ENCODE measurements at regions not wholly inside any gene's neighbourhood (a gene's known extent, or its start where the extent isn't known, plus 50 kb on each side); places are given as distances from the start of the nearest gene placed in this dataset.

DNA sequence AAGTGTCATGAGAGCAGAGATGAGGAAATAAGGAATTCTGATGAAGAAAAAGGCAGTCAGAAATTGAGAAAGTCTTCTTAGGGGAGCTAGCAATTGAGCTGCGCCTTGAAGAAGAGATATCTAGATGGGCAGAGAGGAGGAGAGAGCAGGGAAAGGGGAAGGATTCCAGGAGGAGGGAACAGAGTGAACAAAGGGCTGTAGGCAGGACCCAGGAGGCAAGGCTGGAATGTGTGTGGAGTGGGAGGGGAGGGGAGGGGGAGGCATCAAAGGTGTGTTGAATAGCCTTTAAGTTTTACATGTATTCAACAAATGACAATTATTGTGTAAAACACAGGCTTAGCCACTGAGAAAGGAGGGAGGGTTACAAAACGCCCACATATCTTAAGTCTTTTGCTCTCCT is 164.5 kb downstream of the TDRD15 start:
- no peak for DNase-seq

DNA sequence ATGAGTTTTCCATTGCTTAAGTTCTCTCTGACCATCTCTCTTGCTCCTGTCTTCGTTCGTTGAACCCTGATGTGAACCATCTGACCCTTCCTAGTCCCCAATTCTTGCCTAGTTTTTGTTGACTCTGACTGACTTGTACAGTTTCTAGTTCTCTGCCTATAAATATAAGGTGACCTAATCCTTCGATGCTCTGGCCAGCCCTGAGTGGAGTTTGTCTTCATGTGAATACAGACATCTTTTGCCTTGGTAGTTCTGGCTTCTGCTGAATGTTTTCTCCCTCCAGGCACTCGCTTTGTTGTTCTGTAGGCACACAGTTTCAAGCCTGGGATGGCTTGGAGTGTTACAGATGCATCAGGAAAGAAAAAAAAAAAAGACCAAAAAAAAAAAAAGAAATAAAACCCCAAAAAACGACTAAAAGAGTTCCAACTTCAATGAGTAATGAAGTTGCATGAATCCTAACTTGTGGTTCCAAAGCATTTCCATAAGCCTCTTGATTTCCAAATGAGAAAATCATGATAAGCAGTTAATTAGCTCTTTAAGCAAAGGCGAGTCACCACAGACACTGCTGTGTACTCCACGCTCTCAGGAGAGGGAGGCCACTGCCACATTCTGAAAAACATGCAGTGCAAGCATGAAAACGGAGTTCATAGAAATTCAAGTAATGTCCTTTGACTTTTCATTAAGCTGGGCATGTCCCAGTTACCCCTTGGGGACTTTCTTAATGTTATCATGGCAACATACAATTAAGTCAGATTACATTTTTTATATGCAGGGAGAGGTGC is 165.2 kb downstream of the TDRD15 start:
- DNase-seq, result no peak

DNA sequence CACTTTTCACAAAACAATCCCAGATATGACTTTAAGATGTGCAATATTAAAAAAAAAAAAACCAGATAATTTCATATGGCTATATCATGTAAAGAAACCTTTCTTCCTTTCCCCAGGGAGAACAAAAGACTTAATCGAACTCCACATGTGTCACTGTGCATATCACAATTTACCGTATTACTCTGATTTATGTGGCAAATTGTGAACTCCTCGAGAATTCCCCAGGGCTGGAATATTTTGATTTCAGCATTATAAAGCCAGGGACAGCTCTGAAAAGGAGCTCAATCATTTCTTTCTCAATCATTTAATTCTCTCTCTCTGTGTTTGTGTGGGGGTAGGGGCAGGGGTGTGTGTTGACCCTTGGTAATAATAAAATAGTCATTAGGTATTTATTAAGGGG is 165.8 kb downstream of the TDRD15 start:
- no peak for DNase-seq

DNA sequence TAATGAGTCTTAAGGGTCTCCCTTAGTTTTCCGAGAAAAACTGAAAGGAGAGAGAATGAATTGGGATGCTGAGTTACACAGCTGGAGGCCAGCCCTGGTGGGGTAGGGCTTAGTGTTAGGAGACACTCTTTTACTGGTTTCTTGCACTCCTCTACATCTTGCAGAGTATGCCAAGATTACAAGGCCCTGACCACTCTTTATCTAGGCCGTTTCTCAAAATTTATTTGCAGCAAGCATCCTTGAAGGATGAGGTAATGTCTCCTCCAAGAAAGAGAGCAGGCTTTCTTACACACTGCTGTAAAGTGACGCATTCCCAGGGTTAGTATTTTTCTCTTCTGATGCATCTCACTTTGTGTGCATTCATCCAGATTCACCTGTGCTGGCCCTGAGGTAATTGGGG is 166.2 kb downstream of the TDRD15 start:
- no peak for DNase-seq

DNA sequence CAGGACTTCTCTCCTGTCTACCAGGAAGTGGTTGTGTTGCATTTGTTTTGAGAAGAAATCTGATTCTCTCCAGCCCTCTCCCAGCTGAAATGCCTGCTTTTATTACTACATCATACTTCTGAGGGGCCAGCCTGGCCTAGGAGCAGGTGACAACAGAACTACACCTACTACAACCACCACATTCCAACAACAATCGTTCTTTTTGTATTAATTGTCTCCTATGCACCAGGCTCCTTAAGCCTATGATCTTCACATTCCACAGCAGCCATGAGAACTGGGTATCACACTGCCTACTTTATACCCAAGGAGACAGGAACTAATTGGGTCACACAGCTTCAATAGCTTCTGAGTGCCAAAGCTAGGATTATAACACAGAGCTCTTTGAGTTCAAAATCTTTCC is 167.7 kb downstream of the TDRD15 start:
- no peak for DNase-seq

DNA sequence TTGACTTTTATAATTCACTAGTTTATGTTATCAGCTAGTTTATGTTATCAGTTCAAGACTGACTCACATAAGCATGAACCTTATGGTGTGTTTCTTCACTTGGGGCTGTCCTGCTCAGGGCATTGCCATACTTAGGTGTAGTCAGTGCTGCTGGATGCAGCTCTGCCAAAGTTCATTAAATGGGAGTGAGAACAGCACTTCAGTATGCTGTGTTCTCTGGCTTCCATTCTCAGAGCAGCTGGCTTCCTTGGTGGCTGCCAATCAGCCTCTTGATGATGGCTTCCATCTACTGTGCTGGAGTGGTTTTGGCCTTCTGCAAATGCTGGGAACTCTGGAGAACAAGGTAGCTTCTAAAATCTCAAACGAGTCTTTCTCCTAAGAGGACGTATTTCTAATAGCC is 170.7 kb downstream of the TDRD15 start:
- no peak for DNase-seq

DNA sequence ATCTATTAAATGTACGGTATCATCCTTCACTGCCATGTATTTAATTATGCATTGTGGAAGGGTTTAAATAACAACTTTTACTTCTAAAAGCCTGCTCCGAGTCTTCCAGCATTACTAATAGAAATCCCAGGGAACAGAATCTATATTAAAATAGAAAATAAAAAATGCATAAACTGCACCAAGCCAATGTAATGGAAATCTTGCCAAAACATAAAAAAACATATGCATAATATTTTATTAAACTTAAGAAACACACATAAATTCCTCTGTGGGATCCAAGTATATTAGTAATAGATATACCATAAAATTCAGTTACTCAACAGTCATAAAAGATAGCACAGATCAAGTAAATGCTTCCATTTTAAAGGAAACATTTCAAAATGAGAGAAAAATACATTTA is 175.6 kb downstream of the TDRD15 start:
- DNase-seq, result no peak

DNA sequence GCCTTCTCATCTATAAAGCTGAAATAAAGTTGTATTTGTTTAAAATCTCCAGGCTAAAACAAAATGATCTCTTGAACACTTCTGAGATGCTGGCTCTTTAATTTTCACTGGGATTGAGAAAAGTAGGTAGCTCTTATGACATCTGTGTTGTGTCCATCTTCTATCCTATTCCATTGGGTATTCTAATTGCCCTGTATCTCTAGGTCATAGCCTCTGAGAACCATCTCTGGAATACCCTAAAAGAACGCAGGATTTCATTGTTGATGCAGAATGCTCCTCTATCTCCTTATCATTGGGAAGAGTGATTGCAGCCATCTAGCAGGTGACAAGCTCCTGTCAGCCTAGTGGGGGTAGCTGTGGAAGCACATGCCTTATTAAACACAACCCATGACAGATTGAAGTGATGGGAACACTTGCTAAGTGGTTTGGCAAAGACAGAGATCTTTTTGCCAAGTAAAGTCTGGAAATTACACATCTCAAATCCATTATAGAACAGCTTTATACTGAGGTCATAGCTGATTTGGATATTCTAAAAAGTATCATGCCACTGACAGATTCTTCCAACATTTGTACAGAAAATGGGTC is 178.2 kb downstream of the TDRD15 start:
- DNase-seq, result no peak

DNA sequence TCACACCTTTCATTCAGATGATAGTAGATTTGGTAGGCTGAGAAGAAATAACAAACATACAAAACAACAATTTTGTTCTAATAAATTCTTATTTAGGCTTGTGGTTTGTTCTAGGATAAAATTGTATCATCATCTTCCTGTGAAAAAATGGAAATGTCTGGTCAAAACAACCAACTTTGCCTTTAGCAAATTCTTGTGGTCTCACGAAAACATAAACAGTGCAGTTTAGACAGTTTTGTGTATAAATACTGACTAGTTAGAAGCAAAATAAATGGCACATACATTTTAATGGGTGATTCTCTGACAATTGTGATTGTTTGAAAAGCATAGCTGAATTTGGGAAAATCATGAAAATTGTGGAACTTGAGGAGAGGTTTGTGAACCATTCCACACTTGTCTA is 180.1 kb downstream of the TDRD15 start:
- no peak for DNase-seq

DNA sequence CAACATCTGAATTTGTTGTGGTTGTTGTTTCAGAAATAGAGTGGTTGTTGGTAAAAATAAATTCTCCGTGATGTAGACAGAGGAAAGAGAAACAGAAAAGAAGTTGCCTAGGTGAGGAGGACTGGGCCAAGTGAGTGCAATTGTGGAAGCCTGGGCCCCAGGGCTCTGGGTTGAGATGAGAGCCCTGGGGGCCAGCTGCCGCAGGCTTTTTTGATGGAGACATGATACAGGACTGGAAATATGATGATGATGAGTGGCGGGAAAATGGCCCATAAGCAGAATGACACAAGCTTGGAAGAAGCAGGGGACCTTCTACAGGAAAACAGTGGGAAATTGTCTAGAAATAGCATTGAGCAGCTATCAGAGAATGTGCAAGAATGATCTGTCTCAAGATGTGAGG is 181.8 kb downstream of the TDRD15 start:
- DNase-seq, result no peak

DNA sequence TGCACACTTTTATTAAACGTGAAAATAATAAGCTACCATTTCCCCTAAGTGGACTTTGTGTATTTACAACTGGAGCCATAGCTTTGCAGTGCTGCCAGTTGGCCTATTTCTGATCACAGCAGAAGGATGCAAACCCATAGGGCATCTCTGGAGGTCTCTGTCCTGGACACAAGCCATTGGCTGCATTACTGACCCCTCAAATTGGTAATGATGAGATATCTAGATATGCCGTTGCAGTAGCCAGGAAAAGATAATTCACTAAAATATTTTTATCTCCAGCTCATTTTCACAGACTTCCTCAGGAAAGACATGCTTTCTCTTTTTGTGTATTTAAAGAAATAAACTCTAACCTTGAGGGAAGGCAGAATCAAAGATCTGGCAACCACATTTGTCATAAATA is 182.5 kb downstream of the TDRD15 start:
- no peak for DNase-seq

DNA sequence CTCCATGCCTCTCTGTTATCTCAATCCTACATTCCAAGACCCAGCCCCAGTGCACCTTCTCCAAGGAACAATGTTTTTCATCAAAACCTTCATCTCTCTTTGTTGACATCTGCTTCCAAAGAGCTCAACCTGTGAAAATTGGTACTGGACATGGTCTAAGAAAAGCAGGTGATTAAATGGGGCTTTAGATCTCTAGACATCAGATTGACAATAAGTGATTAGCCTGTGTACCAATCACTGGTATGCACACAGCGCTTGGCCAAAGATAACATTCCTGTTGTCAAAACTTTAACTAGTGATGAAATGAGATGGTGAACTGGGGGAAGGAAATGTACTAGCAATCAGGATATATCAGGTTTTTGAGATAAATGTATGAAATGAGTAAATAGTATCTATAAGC is 183.3 kb downstream of the TDRD15 start:
- no peak for DNase-seq

DNA sequence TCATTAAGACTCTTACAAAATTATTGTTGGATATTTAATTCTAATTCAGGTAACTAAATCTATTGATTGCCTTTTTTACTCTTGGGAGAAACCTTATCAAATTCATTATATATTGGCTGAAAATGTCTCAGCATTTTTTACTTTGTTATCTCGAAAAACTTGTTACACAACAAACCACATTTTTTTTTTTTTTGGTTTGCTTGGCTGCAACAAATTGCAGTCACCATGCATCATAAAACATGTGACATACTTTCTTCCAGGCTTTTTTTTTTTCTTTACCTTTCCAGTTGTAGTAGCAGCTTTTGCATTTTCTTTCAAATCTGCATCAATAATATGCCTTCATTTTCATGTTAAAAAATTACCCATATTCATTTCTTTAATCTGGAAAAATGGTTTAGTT is 186.7 kb downstream of the TDRD15 start:
- DNase-seq, result no peak

DNA sequence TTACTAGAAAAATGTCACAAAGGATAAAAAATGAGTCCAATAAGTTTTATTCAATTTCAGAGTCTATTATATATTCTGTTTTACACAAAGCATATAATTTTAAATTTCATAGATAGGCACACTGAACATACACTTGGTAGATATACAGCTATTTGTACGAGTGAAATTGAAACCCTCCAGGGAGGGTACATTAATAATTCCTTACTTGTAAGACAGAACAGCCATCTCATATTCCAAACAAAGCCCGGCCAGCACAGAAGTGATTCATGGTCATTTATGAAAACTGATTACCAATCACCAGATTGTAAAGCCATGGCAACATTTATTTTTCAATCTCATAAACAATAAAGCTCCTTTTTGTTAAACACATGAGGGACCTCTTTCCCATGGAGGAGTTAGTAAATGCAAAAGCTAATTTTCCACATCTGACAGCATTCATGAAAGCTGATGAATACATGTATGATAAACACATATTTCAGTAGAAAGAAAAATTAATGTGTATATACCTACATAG is 190.6 kb downstream of the TDRD15 start:
- no peak for DNase-seq

DNA sequence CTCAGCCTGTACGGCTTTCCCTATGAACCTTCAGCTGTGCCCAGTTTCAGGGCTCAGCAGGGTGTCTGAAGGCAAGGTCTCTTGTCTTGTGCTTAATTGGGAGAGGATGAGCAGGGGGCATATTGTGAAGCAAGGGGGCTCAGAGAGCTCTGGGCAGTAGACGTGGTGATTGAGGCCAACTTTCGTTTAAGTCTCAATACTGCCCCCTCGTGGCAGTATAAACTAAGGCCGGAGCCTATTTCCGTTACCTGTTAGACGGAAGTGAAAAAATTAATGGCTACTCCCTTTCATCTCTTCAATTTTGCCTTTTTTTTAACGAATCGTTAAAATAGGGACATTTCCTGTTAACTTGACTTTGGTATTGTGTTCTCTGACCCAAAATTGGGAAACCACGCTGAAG is 193.4 kb downstream of the TDRD15 start:
- DNase-seq, result peak; percentile 83

DNA sequence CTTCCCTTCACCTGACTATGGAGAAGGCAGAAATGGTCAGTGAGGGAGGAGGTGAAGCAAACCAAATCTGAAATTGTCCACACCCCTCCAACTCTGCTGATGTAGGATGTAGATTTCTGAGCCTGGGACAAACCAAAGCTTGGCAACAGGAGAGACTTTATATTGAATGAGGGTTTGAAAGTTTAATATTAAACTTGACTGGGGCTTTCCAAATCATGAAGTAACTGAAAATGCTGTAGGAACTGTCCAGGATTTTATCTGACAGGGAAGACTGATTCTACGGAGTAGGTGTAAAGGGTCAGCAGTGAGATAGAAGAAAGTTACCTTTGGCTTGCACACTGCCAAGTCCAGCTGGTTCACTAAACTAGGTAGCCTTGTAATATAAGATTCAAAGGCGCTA is 194.5 kb downstream of the TDRD15 start:
- no peak for DNase-seq

DNA sequence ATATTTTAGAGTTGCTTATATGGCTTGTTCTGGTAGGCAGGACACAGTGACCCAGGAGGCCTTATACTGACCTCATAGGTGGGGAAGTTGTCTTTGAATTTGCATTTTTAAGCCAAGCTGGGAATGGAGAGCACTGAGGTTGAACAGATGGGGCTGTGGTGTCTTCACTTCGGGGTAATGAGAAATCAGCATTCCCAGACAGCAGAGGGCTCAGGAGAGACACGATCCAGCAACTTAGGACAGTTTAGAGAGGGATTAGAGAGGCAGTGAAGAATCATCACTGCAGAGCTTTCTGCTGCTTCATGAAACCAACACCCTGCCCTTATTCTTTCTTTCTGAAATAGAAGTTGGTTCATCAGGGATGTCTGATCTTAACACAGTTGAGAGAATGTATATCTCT is 202.4 kb downstream of the TDRD15 start:
- no peak for DNase-seq

DNA sequence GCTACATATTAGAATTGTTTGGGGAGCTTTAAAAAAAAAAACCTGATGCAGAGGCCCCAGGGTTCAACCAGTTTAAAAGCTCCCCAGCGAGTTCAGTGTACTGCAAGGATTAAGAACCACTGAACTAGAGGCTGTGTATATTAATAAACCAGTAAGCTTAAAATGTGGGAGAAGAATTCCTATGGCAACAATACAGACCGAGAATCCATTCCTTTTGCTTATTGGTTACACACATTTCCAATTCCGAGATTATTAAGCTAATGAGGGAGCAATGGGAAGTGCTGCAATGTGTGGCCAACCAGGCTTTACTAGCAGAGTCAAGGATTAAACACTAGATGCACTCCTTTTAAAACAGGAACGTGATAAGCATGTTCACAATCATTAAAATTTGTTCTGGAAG is 204.4 kb downstream of the TDRD15 start:
- no peak for DNase-seq

DNA sequence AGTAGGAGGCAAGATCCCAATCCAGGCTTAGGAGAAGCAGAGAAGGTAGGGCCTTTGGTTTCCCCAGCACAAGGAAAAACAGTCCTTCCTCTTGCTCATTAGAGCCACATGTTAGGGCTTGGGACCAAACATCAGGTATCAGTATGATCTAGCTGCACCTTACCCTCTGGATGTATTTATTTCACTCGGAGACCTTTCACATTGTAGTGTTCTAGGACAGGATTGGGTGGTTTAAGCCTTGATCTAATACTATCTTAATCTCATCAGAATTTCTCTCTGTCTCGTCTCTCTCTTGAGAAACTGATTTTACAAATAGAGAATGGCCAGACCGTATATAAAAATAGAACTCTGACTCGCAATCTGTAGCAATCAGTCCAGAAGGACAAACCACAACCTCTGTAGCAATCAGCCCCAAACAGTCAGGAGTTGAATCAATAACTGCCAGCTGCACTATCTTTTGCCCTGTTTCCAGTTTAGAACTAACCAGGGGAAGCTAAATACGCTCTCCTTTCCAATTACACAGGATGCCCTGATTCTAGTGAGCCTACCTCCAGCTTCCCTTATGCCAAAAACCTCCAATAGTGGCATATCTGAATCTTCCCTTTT is 207.1 kb downstream of the TDRD15 start:
- peak; percentile 25 for DNase-seq

DNA sequence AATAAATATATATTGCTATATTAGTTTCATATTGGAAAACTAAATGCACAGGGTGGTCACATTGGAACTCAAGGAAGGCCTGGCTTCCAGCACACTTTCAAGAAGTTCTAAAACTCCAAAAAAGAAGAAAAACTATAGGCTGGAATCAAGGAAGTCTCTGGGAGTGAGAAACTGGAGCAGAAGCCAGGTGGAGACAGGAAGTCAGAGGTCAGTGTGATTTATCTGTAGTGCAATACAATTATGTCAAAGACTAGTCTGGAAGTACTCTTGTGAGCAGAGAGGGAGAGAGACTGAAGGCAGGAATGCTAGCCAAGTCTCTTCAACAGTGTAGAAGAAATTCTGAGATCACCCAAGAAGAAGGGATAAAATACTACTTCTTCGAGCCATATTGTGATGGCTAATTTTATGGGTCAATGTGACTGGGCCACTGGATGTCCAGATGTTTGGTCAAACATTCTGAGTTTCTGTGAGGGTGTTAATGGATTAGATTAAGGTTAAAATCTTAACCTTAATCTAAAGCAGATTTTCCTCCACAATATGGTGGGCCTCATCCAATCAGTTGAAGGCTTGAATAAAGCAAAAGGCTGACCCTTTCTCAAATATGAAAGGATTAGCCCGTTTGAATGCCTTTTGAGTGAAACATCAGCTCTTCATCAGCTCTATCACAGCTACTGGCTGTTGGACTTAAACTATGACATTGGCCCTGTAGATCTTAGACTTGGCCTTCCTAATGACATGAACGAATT is 208.0 kb downstream of the TDRD15 start:
- DNase-seq, result no peak

DNA sequence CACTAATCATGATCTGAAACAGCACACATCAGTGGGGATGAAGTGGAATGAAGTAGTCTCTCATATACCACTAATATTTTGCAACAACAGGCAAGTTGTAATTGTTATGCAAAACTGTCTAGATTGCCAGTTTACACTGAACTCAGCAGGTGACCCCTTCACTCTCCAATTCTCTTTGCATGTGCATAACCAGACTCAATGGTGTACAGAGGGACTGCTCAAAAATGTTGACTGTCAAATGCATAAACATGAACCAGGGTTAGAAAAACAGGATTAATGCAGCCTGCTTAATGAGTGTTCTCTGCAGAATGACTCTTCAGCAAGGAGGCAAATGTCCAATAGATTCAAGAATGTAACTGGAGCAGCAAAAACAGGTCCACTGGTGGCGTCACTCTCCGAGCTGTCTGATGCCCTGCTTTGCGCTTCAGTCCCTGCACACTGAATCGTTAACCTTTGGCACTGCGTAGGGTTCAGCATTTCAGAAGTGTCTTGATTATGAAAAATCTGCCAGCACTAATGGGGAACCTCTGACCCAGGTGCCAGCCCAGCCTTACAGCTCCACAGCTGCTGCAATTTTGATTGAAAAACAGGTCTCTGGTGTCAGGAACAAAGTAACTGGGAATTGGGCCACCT is 209.3 kb downstream of the TDRD15 start:
- DNase-seq, result no peak

DNA sequence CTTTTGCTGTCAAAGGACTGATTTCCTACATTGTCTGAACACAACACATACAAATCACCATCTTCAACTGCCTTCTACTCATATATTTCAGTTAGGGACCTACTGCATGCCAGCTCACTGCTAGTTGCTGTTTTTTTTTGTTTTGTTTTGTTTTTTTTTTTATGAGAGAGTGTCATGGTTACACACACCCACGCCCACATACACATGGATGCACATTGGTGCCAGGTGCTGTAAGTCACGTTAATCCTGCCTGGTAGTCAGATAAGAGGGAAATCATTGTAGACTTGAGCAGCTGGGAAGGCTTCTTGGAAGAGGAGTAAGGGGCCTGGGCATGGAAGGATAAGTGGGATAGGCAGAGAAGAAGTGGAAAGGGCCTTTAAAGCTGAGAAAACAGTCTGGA is 209.9 kb downstream of the TDRD15 start:
- no peak for DNase-seq

DNA sequence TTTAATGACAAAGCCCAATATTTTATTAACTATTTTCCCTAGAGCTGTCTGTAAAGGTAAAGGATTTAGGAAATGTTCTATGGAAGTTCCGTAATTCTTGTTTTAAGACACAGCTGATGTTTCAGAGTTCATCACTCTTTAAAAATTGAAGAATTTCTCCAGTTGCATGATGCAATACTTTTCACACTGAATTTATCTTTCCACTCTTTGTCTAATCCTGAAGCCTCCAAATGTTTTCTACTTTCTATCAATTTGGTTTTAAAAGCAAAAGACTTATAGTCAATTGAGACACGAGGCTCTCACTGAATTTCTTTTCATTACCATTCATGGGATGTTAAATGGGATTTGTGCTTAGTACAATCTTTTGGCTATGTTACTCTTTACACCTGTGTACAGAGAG is 223.2 kb downstream of the TDRD15 start:
- DNase-seq, result no peak
